Endothelial cell of umbilical vein (primary cell): ENCODE measurements at regions not wholly inside any gene's neighbourhood (a gene's known extent, or its start where the extent isn't known, plus 50 kb on each side); places are given as distances from the start of the nearest gene placed in this dataset.

Experiments
- EZH2 ChIP-seq: IDR thresholded peaks from 2 replicates; pipeline ENCODE4 v1.6.1; 2012; ENCODE audit warnings: borderline replicate concordance, low read depth, mild to moderate bottlenecking, moderate library complexity, low read length, inconsistent platforms; ENCODE audit not compliant: severe bottlenecking
- GATA2 ChIP-seq: IDR thresholded peaks from 2 replicates; pipeline ENCODE4 v1.7.0; 2011; ENCODE audit warnings: low read depth, mild to moderate bottlenecking, moderate library complexity, mixed read lengths, low read length; ENCODE audit not compliant: insufficient read length, insufficient read depth
- MYC ChIP-seq: IDR thresholded peaks from one replicate; pipeline ENCODE4 v1.6.1; 2011; ENCODE audit warnings: mild to moderate bottlenecking, low read depth, low read length
- POLR2A ChIP-seq: IDR thresholded peaks from 2 replicates; pipeline ENCODE4 v1.6.1; 2012; ENCODE audit warnings: low read depth, mild to moderate bottlenecking, control low read depth, low read length
- POLR2AphosphoS5 ChIP-seq: IDR thresholded peaks from 2 replicates; pipeline ENCODE4 v1.6.1; 2012; ENCODE audit warnings: low read depth, mild to moderate bottlenecking, control low read depth, low read length, moderate library complexity; ENCODE audit not compliant: insufficient read depth
- TF ChIP-seq, protein P1 (sequence below), 2 donors: IDR thresholded peaks; 1 replicate in 1 of 2; 2 replicates in 1 of 2; pipeline ENCODE4 v1.5.1; 2011; ENCODE audit warnings: low read length in 2 of 2, mild to moderate bottlenecking in 2 of 2, moderate library complexity in 2 of 2, control low read depth in 1 of 2, inconsistent platforms in 1 of 2, low read depth in 1 of 2; ENCODE audit not compliant: insufficient read depth in 1 of 2; ENCODE audit errors: extremely low read depth in 1 of 2

DNA sequence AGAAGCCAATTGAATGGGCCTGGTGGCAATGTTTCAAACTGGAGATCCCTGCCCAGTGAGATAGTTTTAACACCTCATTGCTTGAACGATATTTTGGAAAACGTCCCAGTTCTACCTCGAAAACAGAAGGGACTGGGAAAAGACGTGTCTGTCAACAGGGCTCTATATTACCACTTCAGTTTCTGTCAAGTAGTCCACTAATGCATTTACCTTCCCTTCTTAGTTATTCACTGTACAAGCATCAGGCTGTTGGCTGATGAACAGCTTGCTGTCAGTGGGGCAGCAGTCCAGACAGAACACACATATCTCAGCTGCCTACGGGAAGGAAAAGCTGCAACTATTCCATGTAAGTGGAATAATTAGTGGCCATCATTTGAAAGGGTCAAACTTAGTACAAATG is 794.7 kb upstream of the GBE1 start:
- TF ChIP-seq POLR2A = no peak
- TF ChIP-seq EZH2 = no peak
- TF ChIP-seq, protein P1, sequence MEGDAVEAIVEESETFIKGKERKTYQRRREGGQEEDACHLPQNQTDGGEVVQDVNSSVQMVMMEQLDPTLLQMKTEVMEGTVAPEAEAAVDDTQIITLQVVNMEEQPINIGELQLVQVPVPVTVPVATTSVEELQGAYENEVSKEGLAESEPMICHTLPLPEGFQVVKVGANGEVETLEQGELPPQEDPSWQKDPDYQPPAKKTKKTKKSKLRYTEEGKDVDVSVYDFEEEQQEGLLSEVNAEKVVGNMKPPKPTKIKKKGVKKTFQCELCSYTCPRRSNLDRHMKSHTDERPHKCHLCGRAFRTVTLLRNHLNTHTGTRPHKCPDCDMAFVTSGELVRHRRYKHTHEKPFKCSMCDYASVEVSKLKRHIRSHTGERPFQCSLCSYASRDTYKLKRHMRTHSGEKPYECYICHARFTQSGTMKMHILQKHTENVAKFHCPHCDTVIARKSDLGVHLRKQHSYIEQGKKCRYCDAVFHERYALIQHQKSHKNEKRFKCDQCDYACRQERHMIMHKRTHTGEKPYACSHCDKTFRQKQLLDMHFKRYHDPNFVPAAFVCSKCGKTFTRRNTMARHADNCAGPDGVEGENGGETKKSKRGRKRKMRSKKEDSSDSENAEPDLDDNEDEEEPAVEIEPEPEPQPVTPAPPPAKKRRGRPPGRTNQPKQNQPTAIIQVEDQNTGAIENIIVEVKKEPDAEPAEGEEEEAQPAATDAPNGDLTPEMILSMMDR (IDR thresholded peaks at IDR 0.05; ENCODE audit: extremely low read depth in 1 of 2, insufficient read depth in 1 of 2, low read depth in 1 of 2, low read length in 2 of 2) = no peak
- TF ChIP-seq POLR2AphosphoS5 = no peak
- TF ChIP-seq GATA2 = no peak
- no peak for TF ChIP-seq MYC
